ENCODE measurements at regions not wholly inside any gene's neighbourhood (a gene's known extent, or its start where the extent isn't known, plus 50 kb on each side); places are given as distances from the start of the nearest gene placed in this dataset.
A peak's percentile ranks its signal among the peaks of the same experiment; 100 is the strongest.
"Not testable (repeated sequence)": the region's sequence is repeated elsewhere in the genome, so short reads cannot be mapped to it uniquely, and the experiment has no call there.

DNA sequence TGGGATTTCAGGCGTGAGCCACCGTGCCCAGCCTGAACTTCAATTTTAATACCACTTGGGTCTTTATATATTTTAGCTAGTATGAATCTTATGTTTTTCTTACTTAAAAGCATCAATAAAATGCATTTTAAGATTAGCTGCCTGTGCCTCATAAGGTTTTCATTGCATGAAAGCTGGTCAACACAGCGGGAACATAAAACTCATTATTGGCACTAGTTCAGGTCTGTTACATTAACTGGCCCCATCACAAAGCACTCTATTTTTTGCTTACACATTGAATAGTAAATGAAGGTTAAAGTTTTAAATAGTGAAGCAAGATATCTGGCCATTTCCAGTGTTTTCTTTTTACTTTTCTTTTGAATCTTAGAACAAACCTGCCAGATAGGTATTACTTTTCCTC lies 145.6 kb upstream of the LYSMD4 start:
- in situ Hi-C loops (cut with HindIII; ENCODE audit: low pct_unique_long_range_greater_than_20kb, low sequenced_read_pairs) = no loop called here
- TF ChIP-seq JUND (IDR thresholded peaks at IDR 0.05; ENCODE audit: low read depth) = no peak
- no peak for DNase-seq (ENCODE audit: low read depth in 1 of 2, low spot score in 1 of 2)

DNA sequence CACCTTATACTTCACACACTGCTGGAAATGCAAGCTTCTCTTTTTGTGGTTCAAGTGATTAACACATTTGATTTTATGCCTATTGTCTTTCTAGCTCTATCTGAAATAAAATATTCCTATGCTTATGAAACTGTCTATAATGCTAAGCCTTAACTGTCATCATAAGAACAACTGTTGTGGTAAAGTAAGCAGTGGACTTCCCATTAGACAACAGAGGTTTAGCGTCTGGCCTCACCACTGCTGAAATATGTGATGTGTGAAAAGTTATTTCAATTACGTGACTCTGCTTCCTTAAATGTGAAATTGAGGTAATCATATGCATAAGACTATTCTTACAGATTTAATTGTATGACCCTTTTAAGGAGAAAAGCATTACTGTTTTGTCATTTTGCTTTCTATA lies 140.2 kb upstream of the LYSMD4 start:
- no peak for TF ChIP-seq JUND (IDR thresholded peaks at IDR 0.05; ENCODE audit: low read depth)
- DNase-seq (ENCODE audit: low read depth in 1 of 2, low spot score in 1 of 2) = no peak
- in situ Hi-C loops (cut with HindIII; ENCODE audit: low pct_unique_long_range_greater_than_20kb, low sequenced_read_pairs) = no loop called here

DNA sequence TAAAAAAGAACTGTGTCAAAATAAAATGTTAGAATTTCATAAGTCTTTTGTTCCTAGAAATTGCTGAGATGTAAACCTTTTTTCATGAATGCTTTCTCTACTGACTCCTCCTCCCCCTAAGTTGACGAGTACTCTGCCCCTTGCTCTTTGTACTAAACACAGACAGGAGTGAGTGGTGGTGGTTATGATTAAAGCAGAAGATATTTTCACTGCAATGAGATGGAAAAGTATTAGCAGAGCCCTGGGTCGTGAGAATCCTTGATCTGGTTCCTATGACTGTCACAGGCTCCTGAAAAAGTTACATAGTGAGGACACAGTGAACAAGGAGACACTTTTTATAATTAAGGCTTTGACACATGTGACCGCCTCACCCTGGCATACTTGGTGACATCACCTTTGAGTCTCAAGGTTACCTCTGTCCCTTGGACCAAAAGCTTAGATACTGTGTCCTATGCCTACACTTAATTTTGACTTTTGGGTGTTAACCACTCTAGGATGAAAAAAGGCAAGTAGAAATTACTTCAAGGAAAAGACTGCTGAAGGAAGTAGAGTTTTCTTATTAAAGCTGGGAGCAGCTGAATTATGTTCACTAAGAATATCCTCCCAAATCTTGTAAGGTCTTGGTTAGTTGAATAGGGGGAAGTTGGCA lies 130.4 kb upstream of the LYSMD4 start:
- in situ Hi-C loops (cut with HindIII; ENCODE audit: low pct_unique_long_range_greater_than_20kb, low sequenced_read_pairs) = no loop called here
- no peak for TF ChIP-seq JUND (IDR thresholded peaks at IDR 0.05; ENCODE audit: low read depth)
- DNase-seq (ENCODE audit: low read depth in 1 of 2, low spot score in 1 of 2) = no peak

DNA sequence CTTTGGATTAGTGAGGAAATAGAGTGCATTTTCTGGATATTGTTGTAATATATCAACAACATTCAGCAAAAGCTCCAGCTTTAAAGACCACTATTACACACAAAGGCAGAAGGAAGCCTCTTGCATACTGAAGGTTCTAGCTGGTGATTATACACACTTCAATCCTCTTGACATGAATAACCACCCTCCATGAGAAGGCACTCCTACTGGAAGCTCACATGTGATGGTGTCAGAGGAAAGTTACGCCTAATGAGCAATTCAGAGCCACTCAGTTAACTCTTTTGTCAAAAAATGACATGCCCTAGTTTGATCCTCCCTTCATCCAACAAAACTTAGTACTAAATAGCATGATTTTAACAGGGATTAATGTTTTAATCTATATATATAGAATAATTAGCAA lies 124.6 kb upstream of the LYSMD4 start:
- TF ChIP-seq JUND (IDR thresholded peaks at IDR 0.05; ENCODE audit: low read depth) = no peak
- DNase-seq (ENCODE audit: low read depth in 1 of 2, low spot score in 1 of 2) = no peak
- in situ Hi-C loops (cut with HindIII; ENCODE audit: low pct_unique_long_range_greater_than_20kb, low sequenced_read_pairs) = no loop called here

DNA sequence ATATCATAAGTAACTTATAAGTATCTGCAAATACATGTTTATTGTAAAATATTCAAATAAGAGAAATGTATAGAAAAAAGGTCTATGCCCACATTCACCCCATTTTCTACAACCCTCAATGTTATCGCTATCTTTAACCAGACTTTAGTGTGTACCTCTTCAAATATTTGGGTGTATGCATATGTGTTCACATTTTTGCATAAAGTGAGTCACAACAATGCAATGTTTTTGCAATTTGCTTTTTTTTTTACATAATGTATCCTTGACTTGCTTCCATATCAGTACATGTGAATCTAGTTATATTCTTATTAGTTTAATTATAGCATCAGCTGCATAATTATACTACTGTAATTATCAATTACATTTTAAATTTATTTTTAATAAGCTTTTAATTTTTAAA lies 117.3 kb upstream of the LYSMD4 start:
- in situ Hi-C loops (cut with HindIII; ENCODE audit: low pct_unique_long_range_greater_than_20kb, low sequenced_read_pairs) = no loop called here
- DNase-seq (ENCODE audit: low read depth in 1 of 2, low spot score in 1 of 2) = no peak
- TF ChIP-seq JUND (IDR thresholded peaks at IDR 0.05; ENCODE audit: low read depth) = no peak

DNA sequence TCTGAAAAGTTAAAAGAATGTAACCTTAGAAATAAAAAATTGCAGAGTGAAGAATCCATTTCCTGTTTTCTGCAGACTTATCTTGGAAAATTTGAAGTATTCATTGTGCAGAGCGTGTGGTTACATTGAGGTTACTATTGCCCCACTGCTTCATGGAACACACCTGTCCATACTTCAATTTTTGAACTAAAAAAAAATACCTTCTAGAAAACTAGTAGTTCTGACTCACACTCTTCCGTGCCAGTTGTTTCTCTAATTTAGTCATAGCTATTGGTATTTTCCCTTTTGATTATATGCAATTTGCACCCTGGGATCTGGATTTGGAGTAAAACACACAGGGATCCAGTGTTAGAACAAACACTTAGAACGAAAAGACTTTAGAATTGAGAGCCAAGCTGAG lies 111.8 kb upstream of the LYSMD4 start:
- DNase-seq (ENCODE audit: low read depth in 1 of 2, low spot score in 1 of 2) = no peak
- no peak for TF ChIP-seq JUND (IDR thresholded peaks at IDR 0.05; ENCODE audit: low read depth)
- in situ Hi-C loops (cut with HindIII; ENCODE audit: low pct_unique_long_range_greater_than_20kb, low sequenced_read_pairs) = no loop called here

DNA sequence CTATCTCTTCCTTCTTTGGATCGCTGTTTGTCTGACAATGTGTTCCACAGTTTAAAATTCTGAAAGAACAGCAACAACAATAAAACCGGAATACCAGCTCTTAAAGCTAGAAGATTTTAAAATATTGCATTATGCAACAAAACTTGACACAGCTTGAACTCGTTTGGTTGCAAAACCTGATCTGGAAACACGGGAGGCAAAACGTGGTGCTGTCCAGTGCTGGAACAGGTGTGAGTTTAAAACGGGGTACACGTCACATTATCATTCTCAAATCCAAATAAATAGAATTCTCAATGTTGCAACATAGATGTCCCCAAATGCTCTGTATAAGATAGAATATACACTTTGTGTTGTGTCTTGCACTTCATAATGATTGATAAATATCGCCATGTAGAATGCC lies 110.9 kb upstream of the LYSMD4 start:
- in situ Hi-C loops (cut with HindIII; ENCODE audit: low pct_unique_long_range_greater_than_20kb, low sequenced_read_pairs) = no loop called here
- no peak for TF ChIP-seq JUND (IDR thresholded peaks at IDR 0.05; ENCODE audit: low read depth)
- peak in 1 of 2 experiments; percentile 35 for DNase-seq (ENCODE audit: low read depth in 1 of 2, low spot score in 1 of 2)

DNA sequence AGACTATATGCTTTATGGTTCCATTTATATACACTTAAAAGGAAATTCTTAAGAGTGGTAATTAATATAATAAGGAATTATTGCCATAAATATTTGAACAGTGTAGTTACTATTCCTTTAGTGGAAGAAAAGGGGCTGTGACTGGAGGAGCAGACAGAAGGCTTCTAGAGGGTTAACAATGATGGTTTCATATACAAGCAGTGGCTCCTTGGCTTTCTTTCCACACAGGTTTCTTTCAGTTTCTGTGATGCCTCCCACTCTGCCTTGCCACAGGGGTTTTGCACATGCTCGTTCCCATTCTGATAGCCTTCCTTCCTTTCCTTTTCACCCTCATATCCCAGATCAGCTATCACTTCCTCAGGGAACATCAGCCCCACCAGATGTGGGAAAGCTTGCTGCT lies 108.8 kb upstream of the LYSMD4 start:
- in situ Hi-C loops (cut with HindIII; ENCODE audit: low pct_unique_long_range_greater_than_20kb, low sequenced_read_pairs) = no loop called here
- no peak for DNase-seq (ENCODE audit: low read depth in 1 of 2, low spot score in 1 of 2)
- no peak for TF ChIP-seq JUND (IDR thresholded peaks at IDR 0.05; ENCODE audit: low read depth)

DNA sequence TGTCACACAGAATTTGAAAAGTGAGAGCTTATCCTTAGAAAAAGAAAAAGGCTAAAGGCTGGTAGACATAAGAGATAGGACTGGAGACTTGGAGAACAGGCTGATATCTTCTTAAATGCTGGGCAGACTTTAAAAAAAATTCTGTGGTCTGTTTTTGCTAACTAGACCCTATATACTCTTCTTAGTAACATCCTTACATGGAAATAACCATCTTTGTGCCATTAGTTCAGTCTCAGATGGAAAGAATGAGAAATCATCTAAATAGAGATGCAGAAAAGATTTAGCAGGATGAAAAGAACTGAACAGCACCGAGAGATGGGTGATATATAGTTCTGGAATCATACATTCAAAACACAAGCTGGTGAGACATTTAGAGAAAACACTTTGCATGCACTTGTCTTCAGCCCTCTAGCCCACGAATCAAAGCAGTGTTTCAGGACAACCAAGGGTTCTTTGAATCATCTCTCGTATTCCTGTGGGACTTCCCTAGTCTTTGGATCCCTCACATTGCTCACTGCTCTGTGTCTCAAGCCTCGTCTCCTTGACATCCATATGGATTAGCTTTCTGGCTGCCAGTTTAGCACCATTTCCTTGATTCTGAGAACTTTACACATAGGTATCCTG lies 93.0 kb upstream of the LYSMD4 start:
- in situ Hi-C loops (cut with HindIII; ENCODE audit: low pct_unique_long_range_greater_than_20kb, low sequenced_read_pairs) = no loop called here
- DNase-seq (ENCODE audit: low read depth in 1 of 2, low spot score in 1 of 2) = no peak
- no peak for TF ChIP-seq JUND (IDR thresholded peaks at IDR 0.05; ENCODE audit: low read depth)

DNA sequence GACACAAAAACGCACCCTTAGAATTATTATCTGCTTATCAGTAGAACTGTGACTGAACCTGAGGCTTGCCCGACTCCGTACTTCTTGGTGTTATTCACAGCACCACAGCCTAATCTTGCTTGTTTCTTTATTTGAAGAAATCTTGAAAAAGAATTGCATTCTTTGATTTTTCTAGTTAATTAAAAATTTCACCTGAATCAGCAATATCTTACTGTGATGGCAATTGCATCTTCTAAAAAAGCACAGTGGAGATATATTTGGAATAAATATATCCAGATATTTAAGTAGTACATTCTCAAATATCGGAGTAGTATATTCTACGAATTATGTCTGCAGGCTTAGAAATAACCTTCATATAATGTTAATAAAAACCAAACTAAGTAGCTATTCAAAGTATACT lies 90.1 kb upstream of the LYSMD4 start:
- no peak for DNase-seq (ENCODE audit: low read depth in 1 of 2, low spot score in 1 of 2)
- TF ChIP-seq JUND (IDR thresholded peaks at IDR 0.05; ENCODE audit: low read depth) = no peak
- in situ Hi-C loops (cut with HindIII; ENCODE audit: low pct_unique_long_range_greater_than_20kb, low sequenced_read_pairs) = no loop called here

DNA sequence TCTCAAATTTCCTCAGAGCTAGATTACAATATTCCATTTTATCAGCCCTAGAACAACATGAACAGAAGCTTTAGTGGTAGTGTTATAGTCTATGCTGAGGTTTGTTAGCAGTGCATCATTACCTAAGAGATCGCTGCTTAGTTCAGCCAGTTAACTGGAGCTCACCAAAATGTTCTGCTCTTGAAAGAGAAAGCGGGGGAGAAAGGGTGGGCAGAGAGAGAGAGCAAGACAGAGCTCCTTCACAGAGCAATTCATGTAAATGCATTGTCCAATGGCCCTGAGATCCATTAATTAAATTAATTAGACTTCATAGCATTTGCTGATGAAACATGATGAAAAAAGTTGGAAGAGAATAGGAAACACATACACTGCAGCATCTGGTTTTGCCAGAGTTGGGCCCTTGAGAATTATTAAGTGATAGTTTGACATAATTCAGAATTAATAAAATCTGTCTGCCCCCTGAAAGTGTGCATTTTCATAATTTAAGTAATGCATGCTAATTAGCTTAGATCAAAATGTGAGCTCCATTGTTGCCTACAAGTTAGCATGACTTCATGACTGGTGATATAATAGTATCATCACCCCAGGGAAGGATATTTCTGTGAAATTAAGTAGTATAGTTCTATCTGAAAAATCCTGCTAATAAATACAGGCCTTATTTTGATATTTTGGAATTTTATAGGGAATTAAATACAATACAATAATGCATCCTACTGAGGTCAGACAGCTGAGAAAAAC lies 86.9 kb upstream of the LYSMD4 start:
- DNase-seq (ENCODE audit: low read depth in 1 of 2, low spot score in 1 of 2) = no peak
- no peak for TF ChIP-seq JUND (IDR thresholded peaks at IDR 0.05; ENCODE audit: low read depth)
- in situ Hi-C loops (cut with HindIII; ENCODE audit: low pct_unique_long_range_greater_than_20kb, low sequenced_read_pairs) = no loop called here

DNA sequence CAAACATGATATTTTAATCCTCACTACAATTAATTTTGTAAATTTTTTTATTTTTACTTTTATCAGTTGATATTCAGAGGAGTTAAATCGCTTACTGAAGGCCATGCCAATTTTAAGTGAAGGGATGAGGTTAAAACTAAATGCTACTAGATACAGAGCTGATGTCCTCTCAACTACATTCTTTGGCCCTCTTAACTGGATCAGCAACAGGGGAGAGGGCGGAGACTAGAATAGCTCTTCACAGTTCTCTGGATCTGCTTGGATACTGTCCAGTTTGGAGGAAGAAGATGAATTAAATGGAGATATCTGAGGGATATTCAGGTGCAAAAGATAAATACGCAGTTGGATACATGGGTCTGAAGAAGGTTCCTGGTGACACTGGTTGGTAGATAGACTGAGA lies 85.6 kb upstream of the LYSMD4 start:
- in situ Hi-C loops (cut with HindIII; ENCODE audit: low pct_unique_long_range_greater_than_20kb, low sequenced_read_pairs) = no loop called here

DNA sequence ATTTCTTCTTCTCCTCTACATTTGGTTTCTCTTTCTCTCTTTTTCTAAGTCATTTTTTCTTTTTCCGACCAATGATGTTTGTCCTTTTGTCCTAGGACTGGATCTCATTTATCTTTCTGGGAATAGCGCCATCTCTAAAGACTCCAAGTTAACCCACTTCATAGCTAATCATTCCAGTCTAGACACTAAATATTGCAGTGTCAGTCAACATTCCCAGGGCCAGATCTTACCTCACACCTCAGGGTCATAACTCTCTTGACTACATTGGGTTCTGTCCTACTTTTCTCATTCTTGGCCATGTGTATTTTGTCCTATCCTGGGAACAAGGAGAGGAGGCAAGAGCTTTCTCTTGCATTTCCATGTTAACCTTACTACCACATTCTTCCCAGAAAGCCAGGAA lies 83.6 kb upstream of the LYSMD4 start:
- in situ Hi-C loops (cut with HindIII; ENCODE audit: low pct_unique_long_range_greater_than_20kb, low sequenced_read_pairs); DNase-seq (ENCODE audit: low read depth in 1 of 2, low spot score in 1 of 2): not testable (repeated sequence)

More for the DNA sequence above, 85.6 kb upstream of the LYSMD4 start:
- no peak for TF ChIP-seq JUND (IDR thresholded peaks at IDR 0.05; ENCODE audit: low read depth)
- no peak for DNase-seq (ENCODE audit: low read depth in 1 of 2, low spot score in 1 of 2)

DNA sequence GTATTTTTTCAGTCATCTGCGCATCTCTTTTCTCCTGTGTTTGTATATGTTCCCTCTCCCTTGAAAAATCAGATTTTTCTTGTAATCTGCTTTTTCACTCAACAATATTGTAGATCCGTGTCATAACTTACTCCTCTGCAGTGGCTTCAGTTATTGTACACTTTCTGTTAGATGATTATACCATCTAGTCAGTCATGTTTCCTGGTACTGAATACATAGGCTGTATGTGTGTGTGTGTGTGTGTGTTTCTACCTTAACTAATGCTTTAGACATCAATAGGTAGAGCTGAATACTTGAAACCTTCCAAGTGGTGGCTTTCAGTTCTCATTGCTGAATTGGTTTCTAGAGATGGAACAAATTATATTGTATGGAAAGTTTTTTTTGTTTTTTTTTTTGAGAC lies 77.4 kb upstream of the LYSMD4 start:
- in situ Hi-C loops (cut with HindIII; ENCODE audit: low pct_unique_long_range_greater_than_20kb, low sequenced_read_pairs); DNase-seq (ENCODE audit: low read depth in 1 of 2, low spot score in 1 of 2): not testable (repeated sequence)

DNA sequence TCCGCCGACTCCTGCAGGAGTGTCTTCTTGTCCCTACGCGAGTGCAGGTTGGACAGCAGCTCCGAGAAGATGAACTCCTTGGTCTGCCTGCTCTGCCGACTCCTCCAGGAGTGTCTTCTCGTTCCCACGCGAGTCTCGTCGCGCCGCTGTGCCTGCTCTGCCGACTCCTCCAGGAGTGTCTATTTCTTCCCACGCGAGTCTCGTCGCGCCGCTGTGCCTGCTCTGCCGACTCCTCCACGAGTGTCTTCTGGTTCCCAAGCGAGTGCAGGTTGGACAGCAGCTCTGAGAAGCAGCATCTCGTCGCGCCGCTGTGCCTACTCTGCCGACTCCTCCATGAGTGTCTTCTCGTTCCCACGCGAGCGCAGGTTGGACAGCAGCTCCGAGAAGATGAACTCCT lies 66.6 kb upstream of the LYSMD4 start:
- in situ Hi-C loops (cut with HindIII; ENCODE audit: low pct_unique_long_range_greater_than_20kb, low sequenced_read_pairs); DNase-seq (ENCODE audit: low read depth in 1 of 2, low spot score in 1 of 2): not testable (repeated sequence)

DNA sequence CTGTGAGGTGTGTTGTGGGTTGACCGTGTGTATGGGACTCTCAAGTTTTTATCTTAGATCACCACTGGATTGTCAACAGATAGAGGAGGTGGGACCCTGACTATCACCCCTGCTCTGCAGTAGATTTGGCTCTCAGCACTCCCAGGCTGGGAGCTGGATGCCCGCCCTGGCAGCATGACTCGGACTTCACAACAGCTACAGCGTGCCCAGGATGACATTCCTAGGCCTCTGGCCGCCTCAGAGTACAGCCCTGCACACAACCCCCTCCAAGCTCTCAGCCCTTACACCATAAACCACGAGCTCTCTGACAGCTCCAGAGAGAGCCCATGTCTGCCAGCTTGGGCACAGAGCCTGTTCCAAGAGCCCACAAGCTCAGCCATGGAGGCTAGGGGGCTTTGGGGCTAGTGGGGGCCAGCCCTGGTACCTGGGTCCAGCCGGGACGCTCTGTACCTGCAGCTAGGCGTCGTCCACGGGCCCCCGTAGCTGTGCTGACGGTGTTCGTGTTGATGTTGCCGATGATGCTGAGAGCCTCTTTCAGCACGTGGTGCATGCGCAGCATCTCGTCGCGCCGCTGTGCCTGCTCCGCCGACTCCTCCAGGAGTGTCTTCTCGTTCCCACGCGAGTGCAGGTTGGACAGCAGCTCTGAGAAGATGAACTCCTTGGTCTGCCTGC lies 66.1 kb upstream of the LYSMD4 start:
- in situ Hi-C loops (cut with HindIII; ENCODE audit: low pct_unique_long_range_greater_than_20kb, low sequenced_read_pairs); DNase-seq (ENCODE audit: low read depth in 1 of 2, low spot score in 1 of 2): not testable (repeated sequence)
